Sigmoid colon (tissue), 4 donors: ENCODE measurements at regions not wholly inside any gene's neighbourhood (a gene's known extent, or its start where the extent isn't known, plus 50 kb on each side); places are given as distances from the start of the nearest gene placed in this dataset.

Experiments
- CTCF ChIP-seq, 4 experiments: fragments of 450-650 bp in 3 of 4; fragments of 200-600 bp in 1 of 4; IDR thresholded peaks; one replicate each; pipeline ENCODE4 v1.5.1; 2016 to 2019; ENCODE audit warnings: antibody characterized with exemption in 4 of 4, mild to moderate bottlenecking in 3 of 4, moderate library complexity in 2 of 4
- EP300 ChIP-seq, 4 donors: sonication (generic); formaldehyde crosslinking; IDR thresholded peaks; one replicate each; pipeline ENCODE4 v1.6.1; 2017; ENCODE audit warnings: antibody characterized with exemption in 4 of 4

GRCh38 chr16:52171481-52171880, 375.5 kb downstream of the TOX3 start:
- TF ChIP-seq EP300 (IDR thresholded peaks at IDR 0.05) (no peak), CTCF (IDR thresholded peaks at IDR 0.05) (no peak)
